PC-3 (cell line): ENCODE measurements at regions not wholly inside any gene's neighbourhood (a gene's known extent, or its start where the extent isn't known, plus 50 kb on each side); places are given as distances from the start of the nearest gene placed in this dataset.

Experiments used
- ATAC-seq: fragments of 200-7000 bp; cut with Tn5 transposase; 2 replicates; pipeline ENCODE4 v1.9.1; 2020; ENCODE audit warnings: mild to moderate bottlenecking, moderate library complexity
- BruUV-seq: library from RNA; stranded (reverse); fragments of 400-500 nt; replicated peaks from 2 replicates; lab custom pipeline; 2021; lab: Mats Ljungman, UMichigan
- CTCF ChIA-PET: fragments of 300-600 bp; sonication (Branson Sonifier 250); formaldehyde crosslinking; loops from one replicate; lab custom pipeline; 2022; ENCODE audit warnings: antibody characterized with exemption; lab: Charles Lee
- POLR2A ChIA-PET: fragments of 300-600 bp; sonication (Branson Sonifier 250); formaldehyde crosslinking; loops from one replicate; lab custom pipeline; 2022; ENCODE audit warnings: antibody characterized with exemption; ENCODE audit not compliant: unreplicated experiment; lab: Charles Lee
- DNase-seq: peaks from one replicate; pipeline ENCODE4 v3.0.0-alpha.2; 2015
- H2AFZ ChIP-seq: fragments of 300-600 bp; sonication (generic); 2 replicates; pipeline ENCODE4 v1.6.0; 2016; ENCODE audit warnings: antibody characterized with exemption, low read length
- H3F3A ChIP-seq: fragments of 300-600 bp; sonication (generic); one replicate; pipeline ENCODE4 v1.6.0; 2017; ENCODE audit warnings: antibody characterized with exemption, low read length, control low read depth, mild to moderate bottlenecking; ENCODE audit not compliant: unreplicated experiment
- H3K27ac ChIP-seq: fragments of 300-600 bp; sonication (generic); 2 replicates; pipeline ENCODE4 v1.5.1; 2016; ENCODE audit warnings: mild to moderate bottlenecking, low read length
- H3K27me3 ChIP-seq: fragments of 300-600 bp; sonication (generic); 2 replicates; pipeline ENCODE4 v1.6.1; 2016; ENCODE audit warnings: low read length, mixed read lengths
- H3K36me3 ChIP-seq: fragments of 300-600 bp; sonication (generic); 2 replicates; pipeline ENCODE4 v1.6.1; 2016; ENCODE audit warnings: low read depth, mixed run types, low read length, mixed read lengths
- H3K4me1 ChIP-seq: fragments of 300-600 bp; sonication (generic); 2 replicates; pipeline ENCODE4 v1.5.1; 2016; ENCODE audit warnings: low read length; ENCODE audit not compliant: insufficient read depth
- H3K4me2 ChIP-seq: fragments of 300-600 bp; sonication (generic); 2 replicates; pipeline ENCODE4 v1.6.0; 2016; ENCODE audit warnings: low read length
- H3K4me3 ChIP-seq: fragments of 300-600 bp; sonication (generic); 2 replicates; pipeline ENCODE4 v1.5.1; 2016; ENCODE audit warnings: mild to moderate bottlenecking, low read length, mixed read lengths
- H3K79me2 ChIP-seq: fragments of 300-600 bp; sonication (generic); 2 replicates; pipeline ENCODE4 v1.6.1; 2017; ENCODE audit warnings: low read length, mixed read lengths
- H3K9ac ChIP-seq: fragments of 300-600 bp; sonication (generic); 2 replicates; pipeline ENCODE4 v1.6.0; 2016; ENCODE audit warnings: mild to moderate bottlenecking, low read length
- H3K9me2 ChIP-seq: fragments of 300-600 bp; sonication (generic); replicated peaks from 2 replicates; pipeline ENCODE4 v1.6.1; 2016; ENCODE audit warnings: mixed run types, low read length, mixed read lengths
- H3K9me3 ChIP-seq: fragments of 300-600 bp; sonication (generic); 2 replicates; pipeline ENCODE4 v1.6.1; 2016; ENCODE audit warnings: low read length, mixed read lengths
- H4K20me1 ChIP-seq: fragments of 300-600 bp; sonication (generic); 2 replicates; pipeline ENCODE4 v1.6.1; 2016; ENCODE audit warnings: low read length, mixed read lengths
- EZH2 ChIP-seq: fragments of 300-600 bp; sonication (generic); IDR thresholded peaks from one replicate; pipeline ENCODE4 v1.6.1; 2017; ENCODE audit warnings: antibody characterized with exemption, mild to moderate bottlenecking, low read length; ENCODE audit not compliant: unreplicated experiment
- EZH2phosphoT487 ChIP-seq: fragments of 300-600 bp; sonication (generic); IDR thresholded peaks from 2 replicates; pipeline ENCODE4 v1.6.1; 2018; ENCODE audit warnings: mild to moderate bottlenecking, antibody characterized with exemption, low read length, borderline replicate concordance
- intact Hi-C: fragments of 100-400 bp; cut with micrococcal nuclease; formaldehyde crosslinking; loops from 2 replicates; pipeline ENCODE4 v1.9.0; 2023
- TF ChIP-seq, protein P1 (sequence below): fragments of 300-600 bp; sonication (generic); conservative IDR thresholded peaks from 2 replicates; pipeline ENCODE4 v1.5.1; 2017; ENCODE audit warnings: antibody characterized with exemption, low read depth, mild to moderate bottlenecking, low read length

DNA sequence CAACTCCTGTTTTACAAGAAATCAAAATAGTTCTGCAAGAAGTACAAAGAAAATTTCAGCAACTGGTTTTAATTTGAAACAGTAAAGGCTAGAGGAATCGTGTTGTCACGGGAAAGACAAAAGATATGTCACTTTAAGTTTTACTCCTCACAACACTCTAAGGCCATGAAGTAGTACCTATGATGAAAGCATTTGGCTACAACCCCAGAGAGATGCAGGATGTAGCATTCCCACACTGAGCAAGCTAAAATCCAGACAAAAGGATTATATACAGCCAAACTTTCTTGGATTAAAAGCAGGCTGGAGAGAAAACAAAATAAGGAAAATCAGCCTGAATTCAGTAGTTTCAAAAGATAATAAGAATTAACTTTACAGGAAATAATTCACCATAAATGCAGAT lies 245.5 kb upstream of the STEAP1 start:
- BruUV-seq, result no TSS peak
- H3K27ac ChIP-seq, result no peak overlapping the region
- POLR2A ChIA-PET, result no interaction called here

DNA sequence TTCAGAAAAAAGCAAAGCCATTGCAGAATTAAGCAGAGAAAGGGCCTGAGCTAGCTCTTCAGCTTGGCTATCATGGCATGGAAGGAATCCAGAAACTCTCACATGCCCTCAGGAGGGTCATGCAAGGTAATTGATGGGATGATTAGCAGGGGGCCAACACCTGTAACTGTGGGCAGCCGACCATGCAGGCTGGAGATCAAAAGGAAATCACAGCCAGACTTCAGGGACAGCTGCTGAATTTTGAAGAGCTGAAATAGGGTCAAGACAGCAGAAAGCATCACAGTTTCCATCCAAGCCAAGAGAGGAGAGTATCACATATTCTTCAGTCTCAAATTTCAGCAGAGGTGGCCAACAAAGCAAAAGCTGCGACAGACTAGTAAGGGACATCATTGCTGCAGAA lies 239.6 kb upstream of the STEAP1 start:
- Histone ChIP-seq H4K20me1 (no peaks in the 10 kb centered on the region), H3K4me3 (no peak overlapping the region), H3K4me2 (no peak overlapping the region), H3K27ac (no peak overlapping the region), H3K9ac (no peak overlapping the region), H3K79me2 (no peaks in the 10 kb centered on the region), H3K9me3 (no peaks in the 10 kb centered on the region), H3K9me2 (no peaks in the 10 kb centered on the region), H3K36me3 (no peaks in the 10 kb centered on the region), H3K4me1 (no peaks in the 10 kb centered on the region), H2AFZ (no peak overlapping the region), H3K27me3 (no peaks in the 10 kb centered on the region), H3F3A (no peaks in the 10 kb centered on the region)
- ATAC-seq (no peak), DNase-seq (no peak)
- TF ChIP-seq, protein P1, sequence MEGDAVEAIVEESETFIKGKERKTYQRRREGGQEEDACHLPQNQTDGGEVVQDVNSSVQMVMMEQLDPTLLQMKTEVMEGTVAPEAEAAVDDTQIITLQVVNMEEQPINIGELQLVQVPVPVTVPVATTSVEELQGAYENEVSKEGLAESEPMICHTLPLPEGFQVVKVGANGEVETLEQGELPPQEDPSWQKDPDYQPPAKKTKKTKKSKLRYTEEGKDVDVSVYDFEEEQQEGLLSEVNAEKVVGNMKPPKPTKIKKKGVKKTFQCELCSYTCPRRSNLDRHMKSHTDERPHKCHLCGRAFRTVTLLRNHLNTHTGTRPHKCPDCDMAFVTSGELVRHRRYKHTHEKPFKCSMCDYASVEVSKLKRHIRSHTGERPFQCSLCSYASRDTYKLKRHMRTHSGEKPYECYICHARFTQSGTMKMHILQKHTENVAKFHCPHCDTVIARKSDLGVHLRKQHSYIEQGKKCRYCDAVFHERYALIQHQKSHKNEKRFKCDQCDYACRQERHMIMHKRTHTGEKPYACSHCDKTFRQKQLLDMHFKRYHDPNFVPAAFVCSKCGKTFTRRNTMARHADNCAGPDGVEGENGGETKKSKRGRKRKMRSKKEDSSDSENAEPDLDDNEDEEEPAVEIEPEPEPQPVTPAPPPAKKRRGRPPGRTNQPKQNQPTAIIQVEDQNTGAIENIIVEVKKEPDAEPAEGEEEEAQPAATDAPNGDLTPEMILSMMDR, result no peak
- TF ChIP-seq EZH2 (no peak), EZH2phosphoT487 (no peak)
- ChIA-PET CTCF (no interaction called here), POLR2A (no interaction called here)
- intact Hi-C loops, result no loop called here
- BruUV-seq, result no TSS peak

More for the DNA sequence above, 245.5 kb upstream of the STEAP1 start:
- H3K4me1 ChIP-seq, result no peaks in the 10 kb centered on the region
- no peak for DNase-seq
- no peaks in the 10 kb centered on the region for H3F3A ChIP-seq
- TF ChIP-seq, protein P1, result no peak
- TF ChIP-seq EZH2phosphoT487 (no peak), EZH2 (no peak)
- H3K9me3 ChIP-seq, result no peaks in the 10 kb centered on the region
- ATAC-seq, result no peak
- no peak overlapping the region for H3K4me3 ChIP-seq
- H3K36me3 ChIP-seq, result no peaks in the 10 kb centered on the region
- H3K4me2 ChIP-seq, result no peak overlapping the region
- no peak overlapping the region for H2AFZ ChIP-seq
- H3K9me2 ChIP-seq, result no peaks in the 10 kb centered on the region
- no peaks in the 10 kb centered on the region for H3K27me3 ChIP-seq
- no peaks in the 10 kb centered on the region for H3K79me2 ChIP-seq
- no peak overlapping the region for H3K9ac ChIP-seq
- CTCF ChIA-PET, result no interaction called here
- intact Hi-C loops, result no loop called here
- H4K20me1 ChIP-seq, result no peaks in the 10 kb centered on the region

DNA sequence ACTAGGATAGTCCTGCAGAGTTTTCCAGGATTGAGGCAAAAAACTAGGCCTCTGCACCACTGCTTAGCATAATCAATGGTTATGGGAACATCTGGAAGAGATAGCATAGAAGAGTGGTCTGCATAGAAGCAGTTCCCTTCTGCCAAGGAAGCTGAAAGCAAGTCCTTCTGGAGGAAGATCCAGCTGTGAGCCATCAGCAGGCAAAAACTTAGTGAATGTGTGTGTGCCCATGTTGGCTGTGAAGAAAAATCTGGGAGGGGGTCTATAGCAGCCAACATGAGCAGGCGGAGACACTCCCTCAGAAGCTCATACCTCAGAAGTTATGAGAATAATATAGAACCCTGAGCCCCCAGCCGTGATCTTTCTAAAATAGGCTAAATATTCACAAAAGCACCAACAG lies 228.1 kb upstream of the STEAP1 start:
- Histone ChIP-seq H3K4me2 (no peak overlapping the region), H3K36me3 (no peaks in the 10 kb centered on the region), H3K79me2 (no peaks in the 10 kb centered on the region), H3K9me3 (no peaks in the 10 kb centered on the region), H3K9me2 (no peaks in the 10 kb centered on the region), H3K9ac (no peak overlapping the region), H3K4me3 (no peak overlapping the region), H4K20me1 (no peaks in the 10 kb centered on the region), H3F3A (no peaks in the 10 kb centered on the region), H2AFZ (no peak overlapping the region), H3K27ac (no peak overlapping the region), H3K27me3 (no peaks in the 10 kb centered on the region), H3K4me1 (no peaks in the 10 kb centered on the region)
- intact Hi-C loops, result no loop called here
- ATAC-seq (no peak), DNase-seq (no peak)
- POLR2A ChIA-PET, result no interaction called here
- TF ChIP-seq, protein P1, result no peak
- TF ChIP-seq EZH2phosphoT487 (no peak), EZH2 (no peak)
- BruUV-seq, result no TSS peak
- CTCF ChIA-PET, result no interaction called here
